Thymus (tissue), 11 donors: ENCODE measurements at regions not wholly inside any gene's neighbourhood (a gene's known extent, or its start where the extent isn't known, plus 50 kb on each side); places are given as distances from the start of the nearest gene placed in this dataset.

ENCODE experiments used
- DNase-seq, 9 donors: peaks; one replicate each; pipeline ENCODE4 v3.0.0-alpha.2; 2013; ENCODE audit warnings: low spot score in 9 of 9, low read depth in 6 of 9, missing footprints in 1 of 9
- H3K27ac ChIP-seq, 2 donors: one replicate each; pipeline ENCODE4 v1.5.1; 2013; ENCODE audit warnings: control low read depth in 1 of 2, low read depth in 1 of 2, low read length in 1 of 2, mild to moderate bottlenecking in 1 of 2, moderate library complexity in 1 of 2
- H3K27me3 ChIP-seq, 2 donors: one replicate each; pipeline ENCODE4 v1.5.1; 2013; ENCODE audit warnings: low read length in 1 of 2; ENCODE audit not compliant: control insufficient read depth in 2 of 2, insufficient read depth in 1 of 2
- H3K36me3 ChIP-seq, 2 donors: one replicate each; pipeline ENCODE4 v1.5.1; 2013; ENCODE audit warnings: low read length in 1 of 2, mild to moderate bottlenecking in 1 of 2, moderate library complexity in 1 of 2; ENCODE audit not compliant: control insufficient read depth in 2 of 2, insufficient read depth in 2 of 2
- H3K4me1 ChIP-seq, 2 donors: one replicate each; pipeline ENCODE4 v1.5.1; 2013; ENCODE audit warnings: low read length in 2 of 2; ENCODE audit not compliant: control insufficient read depth in 2 of 2, insufficient read depth in 2 of 2
- H3K4me3 ChIP-seq, 2 donors: one replicate each; pipeline ENCODE4 v1.5.1; 2013; ENCODE audit warnings: low read length in 2 of 2, control low read depth in 1 of 2, mild to moderate bottlenecking in 1 of 2
- H3K9me3 ChIP-seq, 2 donors: one replicate each; pipeline ENCODE4 v1.5.1; 2013; ENCODE audit warnings: low read length in 1 of 2, mild to moderate bottlenecking in 1 of 2; ENCODE audit not compliant: control insufficient read depth in 2 of 2, insufficient read depth in 1 of 2
- WGBS: extraction: QIAGEN DNeasy Blood & Tissue Kit; methylation state at CpG from one replicate; pipeline ENCODE4 v1.1.7; 2013; 5-methylcytosine and 5-hydroxymethylcytosine counted together
- donor health status: healthy.

DNA sequence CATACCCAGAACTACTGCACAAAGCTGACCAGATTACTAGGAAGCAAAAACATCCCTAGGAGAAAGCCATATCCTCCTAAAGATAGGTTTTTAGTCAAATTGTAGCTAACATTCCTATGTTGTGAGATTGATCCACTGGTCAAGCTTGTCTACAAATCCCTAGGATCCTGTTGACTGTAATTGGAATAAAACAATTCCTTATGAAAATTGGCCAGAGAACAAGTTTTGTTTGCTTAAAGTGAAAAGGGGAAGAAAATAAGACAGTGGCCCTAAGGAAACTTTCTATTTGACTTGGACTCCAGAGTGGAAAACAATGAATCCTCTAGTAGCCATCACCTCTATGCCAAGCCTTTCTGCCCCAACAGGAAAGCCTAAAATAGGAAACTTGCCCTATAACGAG lies 645.2 kb upstream of the USP24 start:
- Histone ChIP-seq H3K4me3 (no peak overlapping the region), H3K4me1 (no peaks in the 10 kb centered on the region), H3K27ac (no peak overlapping the region), H3K36me3 (no peaks in the 10 kb centered on the region), H3K9me3 (no peaks in the 10 kb centered on the region), H3K27me3 (no peaks in the 10 kb centered on the region)
- DNase-seq = no peak
- 77% methylated on average over 1 of the region's 1 CpG for WGBS

DNA sequence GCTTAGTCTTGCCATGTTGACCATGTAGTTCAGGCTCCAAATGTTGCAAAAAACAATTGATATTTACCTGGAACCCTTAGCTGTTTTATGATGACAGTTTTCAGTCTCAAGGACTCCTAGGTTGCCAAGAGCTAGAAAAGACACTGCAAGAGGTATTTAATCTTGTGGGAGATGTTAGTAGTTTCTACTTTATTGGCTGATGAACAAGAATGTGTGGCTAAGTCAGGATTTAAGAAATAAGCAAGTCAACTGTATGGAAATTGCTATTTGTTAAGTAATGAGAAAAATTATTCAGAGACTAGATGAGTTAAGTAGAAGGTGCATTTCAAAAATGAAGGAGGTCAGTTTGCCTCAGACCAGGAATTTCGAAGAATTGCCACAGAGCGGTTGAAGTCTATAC lies 639.7 kb upstream of the USP24 start:
- no peak for DNase-seq
- WGBS = 94% methylated on average over 2 of the region's 2 CpGs
- no peaks in the 10 kb centered on the region for H3K4me1 ChIP-seq
- no peak overlapping the region for H3K27ac ChIP-seq
- H3K9me3 ChIP-seq = no peaks in the 10 kb centered on the region
- peaks cover 0 to 2% of the 10 kb centered on the region in 2 donors for H3K27me3 ChIP-seq
- no peaks in the 10 kb centered on the region for H3K36me3 ChIP-seq
- no peak overlapping the region for H3K4me3 ChIP-seq

DNA sequence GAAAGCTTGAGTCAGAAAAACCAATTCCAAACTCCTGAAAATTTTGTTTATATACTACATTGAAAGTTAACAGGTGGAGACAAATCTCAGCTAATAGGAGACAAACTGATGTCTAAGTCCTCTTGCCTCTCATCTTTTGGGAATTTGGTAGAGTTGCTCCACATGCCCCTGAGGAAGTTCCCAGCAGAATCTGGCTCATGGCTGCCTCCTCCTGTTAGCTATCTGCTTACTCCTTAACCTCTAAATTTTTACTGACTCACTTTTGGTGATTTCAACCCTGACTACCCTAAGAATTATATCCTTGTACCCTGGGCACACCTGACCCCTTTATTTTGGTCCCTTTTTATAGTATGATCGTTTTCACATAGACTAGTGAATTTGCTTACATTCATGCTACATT lies 633.7 kb upstream of the USP24 start:
- Histone ChIP-seq H3K27ac (no peak overlapping the region), H3K4me1 (no peaks in the 10 kb centered on the region), H3K36me3 (no peaks in the 10 kb centered on the region), H3K9me3 (no peaks in the 10 kb centered on the region), H3K27me3 (no peaks in the 10 kb centered on the region), H3K4me3 (no peak overlapping the region)
- DNase-seq = no peak
- WGBS = 72% methylated on average over 1 of the region's 1 CpG

DNA sequence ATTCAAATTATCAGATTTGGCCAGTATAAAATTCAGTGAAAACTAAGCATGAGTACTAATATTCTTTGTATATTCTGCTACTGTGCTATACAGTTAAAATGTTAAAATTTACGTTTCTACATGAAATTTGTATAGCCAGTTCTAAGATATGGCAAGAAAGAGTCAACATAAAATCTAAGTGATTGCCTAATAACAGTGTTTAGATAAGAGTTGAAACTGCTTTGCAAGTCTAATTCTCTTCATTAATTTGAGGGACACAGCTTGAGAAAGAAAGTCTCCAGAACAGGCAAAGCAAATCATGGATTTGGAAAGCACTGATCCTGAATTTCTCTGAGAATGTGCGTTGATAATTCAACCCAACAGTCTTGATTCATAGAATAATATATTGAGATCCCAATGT lies 630.9 kb upstream of the USP24 start:
- no peaks in the 10 kb centered on the region for H3K4me1 ChIP-seq
- no peaks in the 10 kb centered on the region for H3K36me3 ChIP-seq
- WGBS = 92% methylated on average over 2 of the region's 2 CpGs
- no peaks in the 10 kb centered on the region for H3K27me3 ChIP-seq
- no peak for DNase-seq
- no peak overlapping the region for H3K4me3 ChIP-seq
- no peaks in the 10 kb centered on the region for H3K9me3 ChIP-seq
- no peak overlapping the region for H3K27ac ChIP-seq

DNA sequence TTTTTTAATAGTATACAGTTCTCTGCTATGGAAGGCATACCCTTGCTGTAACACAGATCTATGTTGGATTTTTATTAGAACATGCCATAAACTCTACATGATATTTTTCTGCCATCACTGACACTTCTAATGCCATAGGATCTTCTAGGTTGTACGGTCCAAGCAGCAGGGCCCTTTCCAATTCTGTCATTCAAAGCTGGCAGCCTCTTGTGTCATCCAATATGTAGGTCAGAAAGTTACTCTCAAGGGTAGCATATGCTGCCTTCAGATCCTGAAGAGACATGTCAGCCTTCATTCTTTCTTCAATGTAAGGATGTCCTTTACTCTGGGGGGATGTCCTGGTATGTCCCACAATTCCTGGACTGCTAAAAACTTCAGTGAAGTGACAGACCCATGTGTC lies 629.2 kb upstream of the USP24 start:
- no peak overlapping the region for H3K4me3 ChIP-seq
- no peaks in the 10 kb centered on the region for H3K27me3 ChIP-seq
- H3K27ac ChIP-seq = no peak overlapping the region
- DNase-seq = no peak
- H3K4me1 ChIP-seq = no peaks in the 10 kb centered on the region
- H3K36me3 ChIP-seq = no peaks in the 10 kb centered on the region
- no peaks in the 10 kb centered on the region for H3K9me3 ChIP-seq
- WGBS = 92% methylated on average over 1 of the region's 1 CpG

DNA sequence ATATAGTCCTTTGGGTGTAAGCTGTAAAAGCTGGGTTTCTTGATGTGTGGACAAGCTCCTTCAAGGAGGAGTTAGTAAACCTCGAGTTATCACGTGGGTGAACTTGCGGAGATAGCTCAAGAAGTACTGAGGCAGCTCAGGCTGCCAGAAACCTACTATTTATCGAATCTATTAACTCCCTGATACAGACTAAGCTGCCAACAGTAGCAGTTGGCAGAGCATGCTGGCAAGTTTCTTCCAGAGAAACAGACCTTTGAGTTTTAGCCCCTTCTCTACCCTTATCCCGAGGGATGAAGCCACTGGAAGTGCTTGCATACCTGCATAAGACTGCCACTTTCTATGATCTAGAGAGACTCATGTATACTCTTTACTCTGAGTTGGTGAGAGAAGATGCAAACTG lies 624.5 kb upstream of the USP24 start:
- 95% methylated on average over 5 of the region's 5 CpGs for WGBS
- DNase-seq = no peak
- no peaks in the 10 kb centered on the region for H3K9me3 ChIP-seq

DNA sequence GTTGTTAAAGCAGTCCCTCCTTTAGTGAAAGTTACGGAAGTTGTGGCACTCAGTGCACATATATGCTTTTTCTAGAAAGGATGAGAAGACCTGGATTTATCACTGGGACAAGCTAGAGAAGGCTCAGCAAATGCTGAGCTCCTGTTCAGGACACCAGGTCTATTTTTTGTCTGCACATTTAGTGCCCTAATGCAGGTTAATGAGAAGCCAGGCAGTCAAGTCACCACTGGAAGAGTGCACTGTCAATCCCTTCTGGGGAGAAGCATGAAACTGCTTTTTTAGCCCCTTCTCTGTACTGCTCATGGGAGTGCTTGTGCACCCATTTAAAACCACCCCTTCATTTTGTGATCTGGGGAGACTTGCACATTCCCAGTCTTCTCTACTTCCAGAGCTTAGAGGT lies 624.1 kb upstream of the USP24 start:
- H3K4me1 ChIP-seq = no peaks in the 10 kb centered on the region
- no peak for DNase-seq

More for the DNA sequence above, 624.5 kb upstream of the USP24 start:
- H3K27ac ChIP-seq = no peak overlapping the region
- no peaks in the 10 kb centered on the region for H3K27me3 ChIP-seq
- no peaks in the 10 kb centered on the region for H3K4me1 ChIP-seq
- no peaks in the 10 kb centered on the region for H3K36me3 ChIP-seq
- no peak overlapping the region for H3K4me3 ChIP-seq

DNA sequence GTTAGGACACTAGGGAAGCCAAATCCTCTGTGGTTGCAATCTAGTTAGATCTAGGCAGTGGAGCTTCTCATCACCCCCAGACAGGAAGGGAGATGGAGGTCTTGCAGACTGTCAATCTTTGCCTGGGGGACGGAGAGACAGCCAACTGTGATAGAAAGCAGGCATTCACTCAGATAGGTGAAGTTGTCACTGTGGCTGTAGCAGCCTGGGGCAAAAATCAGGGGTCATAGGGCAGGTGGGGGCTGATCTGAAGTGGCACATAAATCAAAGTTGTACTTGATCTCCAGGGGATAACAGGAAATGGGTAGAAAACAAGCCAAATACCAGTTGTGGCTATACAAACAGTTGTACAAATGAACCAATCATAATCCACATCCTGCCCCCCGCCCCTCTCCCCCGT lies 620.9 kb upstream of the USP24 start:
- 89% methylated on average over 3 of the region's 3 CpGs for WGBS
- Histone ChIP-seq H3K9me3 (no peaks in the 10 kb centered on the region), H3K27ac (no peak overlapping the region)

More for the DNA sequence above, 624.1 kb upstream of the USP24 start:
- H3K27me3 ChIP-seq = no peaks in the 10 kb centered on the region
- WGBS = 98% methylated on average over 1 of the region's 1 CpG
- no peaks in the 10 kb centered on the region for H3K9me3 ChIP-seq
- H3K4me3 ChIP-seq = no peak overlapping the region
- no peaks in the 10 kb centered on the region for H3K36me3 ChIP-seq
- H3K27ac ChIP-seq = no peak overlapping the region

DNA sequence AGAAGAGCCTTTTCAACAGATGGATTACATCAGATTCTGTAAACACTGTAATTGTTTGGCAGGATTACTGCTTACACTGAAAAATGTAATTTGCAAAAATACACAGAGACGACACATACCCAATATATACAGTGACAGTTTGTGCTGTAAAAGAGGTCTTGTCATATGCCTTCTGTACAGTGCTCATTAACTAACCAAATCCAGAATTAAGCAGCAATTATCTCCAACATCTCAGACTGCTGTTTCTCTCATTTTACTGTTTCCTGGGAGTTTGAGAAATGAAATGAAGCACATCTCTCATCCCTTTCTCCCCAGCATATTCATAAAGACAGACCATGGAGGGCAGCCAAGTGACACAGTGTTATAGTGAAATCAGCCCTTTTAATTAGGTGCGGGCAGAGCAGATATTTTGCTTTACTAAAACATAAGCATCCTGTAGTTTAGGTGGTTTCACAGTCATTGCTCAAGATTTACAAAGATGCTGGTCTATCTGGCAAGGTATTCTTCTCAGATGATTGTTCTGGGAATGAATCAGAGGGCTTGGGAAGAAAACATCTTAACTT lies 618.4 kb upstream of the USP24 start:
- H3K27me3 ChIP-seq = no peaks in the 10 kb centered on the region
- no peaks in the 10 kb centered on the region for H3K36me3 ChIP-seq
- no peak overlapping the region for H3K4me3 ChIP-seq
- H3K27ac ChIP-seq = no peak overlapping the region
- 95% methylated on average over 2 of the region's 2 CpGs for WGBS
- DNase-seq = no peak
- no peaks in the 10 kb centered on the region for H3K9me3 ChIP-seq
- no peaks in the 10 kb centered on the region for H3K4me1 ChIP-seq

More for the DNA sequence above, 620.9 kb upstream of the USP24 start:
- Histone ChIP-seq H3K4me3 (no peak overlapping the region), H3K27me3 (no peaks in the 10 kb centered on the region), H3K36me3 (no peaks in the 10 kb centered on the region), H3K4me1 (no peaks in the 10 kb centered on the region)
- no peak for DNase-seq

DNA sequence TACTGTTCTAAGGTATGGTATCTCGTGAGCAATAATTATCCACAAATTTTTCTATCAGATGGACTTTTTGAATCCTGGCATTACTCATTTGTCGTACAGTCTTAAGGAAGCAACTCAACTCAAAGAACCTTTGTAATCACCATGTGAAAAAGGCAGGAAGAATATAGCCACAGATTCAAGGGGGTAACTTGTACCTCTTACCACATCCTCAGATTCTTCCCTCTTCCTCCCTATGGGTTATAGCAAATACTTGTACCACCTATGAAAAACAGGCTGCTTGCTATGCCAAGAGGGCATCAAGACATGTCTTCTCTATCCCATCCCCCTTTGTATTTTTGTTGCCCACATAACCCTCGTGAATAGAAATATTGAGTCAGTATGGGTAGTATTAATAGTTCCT lies 616.6 kb upstream of the USP24 start:
- no peak for DNase-seq
- H3K36me3 ChIP-seq = no peaks in the 10 kb centered on the region
- H3K4me3 ChIP-seq = no peak overlapping the region
- H3K27ac ChIP-seq = no peak overlapping the region
- no peaks in the 10 kb centered on the region for H3K4me1 ChIP-seq
- H3K9me3 ChIP-seq = no peaks in the 10 kb centered on the region
- WGBS = 41% methylated on average over 3 of the region's 3 CpGs
- H3K27me3 ChIP-seq = no peaks in the 10 kb centered on the region
